ENCODE measurements at regions not wholly inside any gene's neighbourhood (a gene's known extent, or its start where the extent isn't known, plus 50 kb on each side); places are given as distances from the start of the nearest gene placed in this dataset.

DNA sequence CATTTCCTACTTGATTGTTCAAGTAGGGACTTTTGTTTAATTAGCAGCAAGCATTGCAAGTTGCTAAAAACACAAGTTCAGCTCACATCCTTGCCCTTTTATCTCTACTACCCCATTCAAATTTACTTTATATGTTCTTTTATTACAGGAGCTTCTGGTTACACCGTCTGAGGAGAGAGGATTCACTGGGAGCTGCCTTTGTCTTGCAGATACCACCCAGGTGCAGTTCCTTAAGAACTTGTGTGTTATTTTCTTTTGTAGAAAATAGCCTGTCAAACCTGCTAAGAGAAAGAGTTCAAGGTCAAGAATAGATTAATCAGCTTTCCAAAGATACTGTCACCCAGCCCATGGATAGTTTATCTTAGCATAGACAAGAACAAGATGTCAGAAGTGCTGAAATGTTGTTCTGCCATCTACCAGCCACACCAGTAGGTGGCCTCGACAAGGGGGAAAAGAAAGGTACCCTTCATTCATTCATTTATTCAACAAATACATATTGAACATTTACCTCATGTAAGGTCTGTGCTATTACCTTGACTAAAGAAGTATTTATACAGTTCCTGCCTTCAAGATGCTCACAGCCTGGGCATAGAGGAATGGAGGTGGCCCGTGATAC lies 750.3 kb downstream of the MAT2B start:
- Histone ChIP-seq H3K4me1 (no peaks in the 10 kb centered on the region), H3K27ac (no peak overlapping the region), H3K27me3 (no peaks in the 10 kb centered on the region; the same call in 1 of the 2 replicates), H3K4me3 (no peak overlapping the region), H3K9me3 (replicated peaks) (no peaks in the 10 kb centered on the region; the same call in 1 of the 2 replicates), H3K36me3 (no peaks in the 10 kb centered on the region)
- no peak for DNase-seq

GRCh38 chr5:164256351-164256750 lies 750.9 kb downstream of the MAT2B start:
- no peaks in the 10 kb centered on the region for H3K4me1 ChIP-seq
- no peak for DNase-seq

DNA sequence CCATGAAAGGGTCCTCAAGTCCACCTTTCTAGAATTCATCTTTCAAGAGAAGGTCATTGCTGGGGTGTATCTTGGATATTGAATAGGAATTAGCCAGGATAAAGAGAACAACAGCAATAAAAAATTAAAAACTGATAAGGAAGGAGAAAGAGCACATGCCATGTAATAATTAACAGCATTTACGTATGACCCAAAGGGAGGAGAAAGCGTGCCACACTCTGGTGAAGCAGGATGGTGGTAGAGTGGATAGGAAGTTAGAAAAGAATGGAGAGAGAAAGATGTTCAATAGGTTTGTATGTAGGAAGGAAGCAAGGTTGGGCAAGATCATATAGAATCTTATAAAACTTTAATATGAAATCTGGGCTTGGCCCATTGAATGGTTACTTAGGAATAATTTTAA lies 751.5 kb downstream of the MAT2B start:
- no peak for DNase-seq
- no peak overlapping the region for H3K27ac ChIP-seq
- H3K4me1 ChIP-seq: no peaks in the 10 kb centered on the region
- H3K4me3 ChIP-seq: no peak overlapping the region
- H3K36me3 ChIP-seq: no peaks in the 10 kb centered on the region
- H3K9me3 ChIP-seq (replicated peaks): no peaks in the 10 kb centered on the region
- H3K27me3 ChIP-seq: no peaks in the 10 kb centered on the region; the same call in 1 of the 2 replicates

More at GRCh38 chr5:164256351-164256750, 750.9 kb downstream of the MAT2B start:
- H3K4me3 ChIP-seq: no peak overlapping the region
- no peaks in the 10 kb centered on the region; the same call in 1 of the 2 replicates for H3K9me3 ChIP-seq (replicated peaks)
- H3K36me3 ChIP-seq: no peaks in the 10 kb centered on the region
- no peak overlapping the region for H3K27ac ChIP-seq
- no peaks in the 10 kb centered on the region; the same call in 1 of the 2 replicates for H3K27me3 ChIP-seq

DNA sequence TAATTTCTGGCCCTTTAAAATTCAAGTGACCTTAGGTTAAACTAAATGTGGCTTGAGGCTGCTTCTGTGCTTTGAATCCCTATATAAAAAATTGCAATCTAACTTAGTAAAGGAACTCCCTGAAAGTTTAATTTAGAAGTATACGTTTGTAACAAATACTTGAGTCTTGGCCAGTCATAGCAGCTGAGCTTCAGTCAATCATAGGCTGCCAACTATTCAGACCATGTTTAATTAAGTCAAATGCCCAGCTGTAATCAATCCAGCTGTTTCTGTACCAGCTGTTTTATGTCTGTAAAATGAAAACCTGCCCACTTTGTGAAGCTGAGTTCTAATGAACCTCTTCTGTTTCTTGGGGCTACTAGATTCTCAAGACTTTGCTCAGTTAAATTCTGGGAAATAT lies 760.1 kb downstream of the MAT2B start:
- Histone ChIP-seq H3K27me3 (no peaks in the 10 kb centered on the region), H3K27ac (no peak overlapping the region), H3K9me3 (replicated peaks) (no peaks in the 10 kb centered on the region), H3K4me3 (no peak overlapping the region), H3K36me3 (no peaks in the 10 kb centered on the region), H3K4me1 (no peaks in the 10 kb centered on the region)
- no peak for DNase-seq

DNA sequence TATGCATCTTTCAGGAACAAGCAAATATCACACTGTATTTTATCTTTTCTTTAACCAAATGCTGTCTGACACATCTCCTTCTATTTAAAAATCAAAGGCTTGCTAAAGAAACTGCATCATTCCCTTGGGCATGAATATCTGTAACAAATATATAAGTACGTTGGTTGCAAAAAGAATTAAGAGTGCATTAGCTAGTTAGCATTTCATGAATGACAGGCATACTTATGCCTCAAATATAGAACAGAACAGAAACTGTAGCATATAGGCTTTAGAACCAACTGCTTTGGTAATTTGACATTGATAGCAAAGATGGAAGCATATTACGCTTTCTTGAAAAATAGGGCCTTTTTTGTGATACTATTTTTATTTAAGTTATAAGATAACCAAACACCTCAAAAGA lies 761.2 kb downstream of the MAT2B start:
- no peak overlapping the region for H3K27ac ChIP-seq
- no peaks in the 10 kb centered on the region for H3K4me1 ChIP-seq
- no peak overlapping the region for H3K4me3 ChIP-seq
- no peaks in the 10 kb centered on the region for H3K9me3 ChIP-seq (replicated peaks)
- no peaks in the 10 kb centered on the region for H3K27me3 ChIP-seq
- no peak for DNase-seq
- no peaks in the 10 kb centered on the region for H3K36me3 ChIP-seq

DNA sequence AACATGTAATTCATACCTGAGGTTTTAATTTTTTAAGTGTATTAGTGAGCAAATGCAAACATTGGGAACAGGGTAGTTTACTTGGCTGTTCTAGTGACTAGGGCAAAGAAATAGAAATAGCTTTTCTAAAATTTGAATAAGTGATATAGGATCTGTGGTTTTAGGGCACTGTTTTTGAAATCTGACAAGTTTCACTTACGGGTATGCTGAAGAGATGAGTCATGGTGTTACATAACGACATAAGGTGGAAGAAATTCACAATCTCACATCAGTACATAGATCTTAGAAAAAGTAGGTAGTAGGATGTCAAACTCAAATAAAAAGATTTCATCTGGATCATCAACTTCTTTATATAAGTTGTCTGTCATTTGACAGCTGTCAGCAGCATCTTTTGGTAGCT lies 772.3 kb downstream of the MAT2B start:
- Histone ChIP-seq H3K4me3 (no peak overlapping the region), H3K27me3 (peaks cover 6% of the 10 kb centered on the region; the same call in 1 of the 2 replicates), H3K27ac (no peak overlapping the region), H3K9me3 (replicated peaks) (no peaks in the 10 kb centered on the region), H3K4me1 (no peaks in the 10 kb centered on the region), H3K36me3 (no peaks in the 10 kb centered on the region)
- DNase-seq: no peak

- no peaks in the 10 kb centered on the region for H3K27me3 ChIP-seq
- H3K4me1 ChIP-seq: no peaks in the 10 kb centered on the region
- H3K4me3 ChIP-seq: no peak overlapping the region
- no peak for DNase-seq
- H3K36me3 ChIP-seq: no peaks in the 10 kb centered on the region
- no peak overlapping the region for H3K27ac ChIP-seq
- H3K9me3 ChIP-seq (replicated peaks): no peaks in the 10 kb centered on the region
Observed at GRCh38 chr5:164289526-164289925, 784.1 kb downstream of the MAT2B start.

DNA sequence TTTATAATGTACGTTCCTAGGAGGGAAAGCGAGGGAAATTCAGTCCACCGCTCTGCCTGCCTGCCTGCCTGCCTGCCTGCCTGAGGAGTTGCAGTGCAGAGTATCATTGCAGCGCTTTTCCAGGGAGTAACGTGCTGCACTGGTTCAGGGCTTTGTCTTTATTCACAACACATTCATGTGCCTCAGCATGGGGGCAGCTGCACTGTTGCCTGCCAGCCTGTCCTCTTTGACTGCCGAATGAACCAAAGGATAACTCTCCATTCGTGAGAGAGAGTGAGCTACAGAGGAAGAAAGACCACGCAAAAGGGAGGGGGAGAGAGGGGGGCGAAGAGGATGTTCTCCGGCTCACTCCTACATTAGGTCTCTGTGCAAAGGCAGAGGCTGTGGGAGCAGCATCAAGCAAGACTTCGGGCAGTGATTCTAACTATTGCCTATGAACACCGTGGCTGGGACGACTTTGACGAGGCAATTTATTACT lies 791.2 kb downstream of the MAT2B start:
- Histone ChIP-seq H3K4me3 (no peak overlapping the region), H3K27me3 (no peaks in the 10 kb centered on the region), H3K36me3 (no peaks in the 10 kb centered on the region), H3K4me1 (no peaks in the 10 kb centered on the region), H3K9me3 (replicated peaks) (no peaks in the 10 kb centered on the region), H3K27ac (no peak overlapping the region)
- no peak for DNase-seq

DNA sequence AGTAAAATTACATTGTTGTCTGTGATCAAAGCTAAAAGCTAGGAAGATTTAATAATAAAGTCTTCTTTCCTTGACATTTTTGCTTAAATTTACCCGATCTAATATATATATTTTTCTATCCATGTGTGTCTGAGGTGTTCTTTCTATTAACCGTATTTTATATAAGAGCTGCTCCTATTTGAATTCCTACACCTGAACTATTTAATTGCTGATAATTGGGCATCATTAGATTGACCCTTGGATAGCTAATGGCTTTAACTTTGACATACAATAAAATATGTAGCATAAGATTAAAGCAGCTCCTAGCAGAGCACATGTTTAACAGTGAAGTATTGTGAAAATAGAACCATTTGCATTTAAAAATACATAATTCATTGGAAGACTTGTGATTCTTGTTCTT lies 792.7 kb downstream of the MAT2B start:
- Histone ChIP-seq H3K27ac (no peak overlapping the region), H3K4me1 (no peaks in the 10 kb centered on the region), H3K4me3 (no peak overlapping the region), H3K27me3 (no peaks in the 10 kb centered on the region), H3K36me3 (no peaks in the 10 kb centered on the region), H3K9me3 (replicated peaks) (no peaks in the 10 kb centered on the region)
- no peak for DNase-seq

GRCh38 chr5:164300295-164300694 lies 794.9 kb downstream of the MAT2B start:
- H3K9me3 ChIP-seq (replicated peaks): no peaks in the 10 kb centered on the region
- no peaks in the 10 kb centered on the region for H3K4me1 ChIP-seq
- no peak for DNase-seq
- H3K27me3 ChIP-seq: 0 out of 2 replicates have a peak, but pooled peaks cover 3% of the 10 kb centered on the region
- no peak overlapping the region for H3K27ac ChIP-seq
- no peaks in the 10 kb centered on the region for H3K36me3 ChIP-seq
- no peak overlapping the region for H3K4me3 ChIP-seq

- Histone ChIP-seq H3K4me3 (no peak overlapping the region), H3K4me1 (no peaks in the 10 kb centered on the region), H3K9me3 (replicated peaks) (no peaks in the 10 kb centered on the region), H3K36me3 (no peaks in the 10 kb centered on the region), H3K27me3 (0 out of 2 replicates have a peak, but pooled peaks cover 3% of the 10 kb centered on the region), H3K27ac (no peak overlapping the region)
- no peak for DNase-seq
Observed at GRCh38 chr5:164301136-164301535, 795.7 kb downstream of the MAT2B start.

- no peak for DNase-seq
- Histone ChIP-seq H3K4me3 (no peak overlapping the region), H3K27me3 (0 out of 2 replicates have a peak, but pooled peaks cover 3% of the 10 kb centered on the region), H3K36me3 (no peaks in the 10 kb centered on the region), H3K27ac (no peak overlapping the region), H3K9me3 (replicated peaks) (no peaks in the 10 kb centered on the region), H3K4me1 (no peaks in the 10 kb centered on the region)
Observed at GRCh38 chr5:164301708-164302107, 796.3 kb downstream of the MAT2B start.

GRCh38 chr5:164302533-164303235 lies 797.3 kb downstream of the MAT2B start:
- no peaks in the 10 kb centered on the region for H3K9me3 ChIP-seq (replicated peaks)
- no peaks in the 10 kb centered on the region for H3K4me1 ChIP-seq
- H3K4me3 ChIP-seq: no peak overlapping the region
- no peaks in the 10 kb centered on the region for H3K36me3 ChIP-seq
- H3K27me3 ChIP-seq: 0 out of 2 replicates have a peak, but pooled peaks cover 3% of the 10 kb centered on the region
- DNase-seq: no peak
- H3K27ac ChIP-seq: no peak overlapping the region

GRCh38 chr5:164303646-164304215 lies 798.3 kb downstream of the MAT2B start:
- Histone ChIP-seq H3K27me3 (0 out of 2 replicates have a peak, but pooled peaks cover 3% of the 10 kb centered on the region), H3K27ac (no peak overlapping the region), H3K4me1 (no peaks in the 10 kb centered on the region), H3K36me3 (no peaks in the 10 kb centered on the region), H3K9me3 (replicated peaks) (no peaks in the 10 kb centered on the region), H3K4me3 (no peak overlapping the region)
- no peak for DNase-seq

DNA sequence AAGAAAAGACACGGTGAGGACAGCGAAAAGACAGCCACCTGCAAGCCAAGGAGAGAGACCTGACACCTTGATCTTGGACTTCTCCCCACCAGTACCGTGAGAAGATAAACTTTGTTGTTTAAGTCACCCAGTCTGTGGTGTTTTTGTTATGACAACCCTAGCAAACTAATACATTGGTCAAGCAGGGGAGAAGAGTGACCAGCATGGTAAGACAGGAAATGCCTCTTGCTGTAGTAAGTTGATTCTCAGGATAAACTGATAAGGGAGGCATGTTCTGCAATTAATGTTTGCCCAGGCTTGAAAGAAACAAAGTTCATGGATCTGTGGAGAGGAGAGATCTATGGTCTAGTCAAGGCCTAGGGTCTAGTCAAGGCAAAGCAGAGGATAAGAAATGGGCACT lies 801.2 kb downstream of the MAT2B start:
- Histone ChIP-seq H3K4me1 (no peaks in the 10 kb centered on the region), H3K27ac (no peak overlapping the region), H3K9me3 (replicated peaks) (no peaks in the 10 kb centered on the region), H3K4me3 (no peak overlapping the region), H3K36me3 (no peaks in the 10 kb centered on the region), H3K27me3 (0 out of 2 replicates have a peak, but pooled peaks cover 3% of the 10 kb centered on the region)
- DNase-seq: no peak
